OCI-LY1 (cell line): ENCODE measurements at regions not wholly inside any gene's neighbourhood (a gene's known extent, or its start where the extent isn't known, plus 50 kb on each side); places are given as distances from the start of the nearest gene placed in this dataset.

Source experiments
- CTCF ChIP-seq: fragments of 200-600 bp; sonication (generic), shearing (Covaris generic); IDR thresholded peaks from 2 replicates; pipeline ENCODE4 v1.5.1; 2017; ENCODE audit warnings: mild to moderate bottlenecking, antibody characterized with exemption, low read length, moderate library complexity, mixed read lengths
- EZH2 ChIP-seq: fragments of 200-600 bp; sonication (generic), shearing (Covaris generic); IDR thresholded peaks from 2 replicates; pipeline ENCODE4 v1.8.0; 2017; ENCODE audit warnings: borderline replicate concordance, mixed run types, mild to moderate bottlenecking, antibody characterized with exemption, low read length, moderate library complexity, mixed read lengths

- no peak for TF ChIP-seq CTCF
- TF ChIP-seq EZH2: no peak
These were observed 169.7 kb upstream of the MVB12B start for GRCh38 chr9:126156898-126157297.
